NCI-H526 treated with DMSO at 0.1 percent for 48 hours (cell line): ENCODE measurements at regions not wholly inside any gene's neighbourhood (a gene's known extent, or its start where the extent isn't known, plus 50 kb on each side); places are given as distances from the start of the nearest gene placed in this dataset.
"Not testable (repeated sequence)": the region's sequence is repeated elsewhere in the genome, so short reads cannot be mapped to it uniquely, and the experiment has no call there.

ENCODE experiments used
- DNase-seq: peaks from one replicate; lab custom pipeline; 2025; lab: John Stamatoyannopoulos, UW

DNA sequence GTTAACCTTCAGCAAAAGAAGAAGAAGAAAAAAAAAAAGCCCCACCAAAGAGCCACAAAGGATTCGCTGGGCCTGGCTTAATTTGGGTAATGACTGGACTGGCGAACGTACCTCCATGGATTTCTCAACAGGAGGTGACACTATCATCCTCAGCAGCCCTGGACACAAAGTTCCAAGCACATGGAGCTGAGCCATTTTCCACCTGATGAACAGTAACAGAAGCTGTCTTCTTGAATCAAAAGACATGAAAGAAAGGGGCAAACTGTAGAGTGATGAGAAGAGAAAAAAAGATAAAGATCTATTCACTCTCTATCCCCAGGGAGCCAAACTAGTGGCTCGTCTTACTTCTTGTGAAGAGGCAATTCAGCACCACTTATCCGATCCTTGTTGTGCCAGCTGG, 150.2 kb upstream of the TRPM3 start:
- DNase-seq = no peak

GRCh38 chr9:71270554-71270953, 149.1 kb upstream of the TRPM3 start:
- DNase-seq = no peak

DNA sequence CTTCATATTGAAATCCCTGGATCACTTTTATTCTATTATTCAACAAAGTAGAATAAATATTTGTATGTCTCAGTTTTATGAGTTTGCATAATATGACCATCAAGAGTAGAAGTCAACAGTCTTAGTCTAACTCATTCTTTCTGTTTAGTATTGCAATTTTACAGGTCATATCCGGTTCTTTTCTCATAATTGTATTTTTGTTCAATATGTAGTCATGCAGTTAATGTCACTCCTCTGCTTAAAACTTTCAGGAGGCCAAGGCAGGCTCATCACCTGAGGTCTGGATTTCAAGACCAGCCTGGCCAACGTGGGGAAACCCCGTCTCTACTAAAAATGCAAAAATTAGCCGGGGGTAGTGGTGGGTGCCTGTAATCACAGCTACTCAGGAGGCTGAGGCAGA, 148.4 kb upstream of the TRPM3 start:
- DNase-seq = no peak

DNA sequence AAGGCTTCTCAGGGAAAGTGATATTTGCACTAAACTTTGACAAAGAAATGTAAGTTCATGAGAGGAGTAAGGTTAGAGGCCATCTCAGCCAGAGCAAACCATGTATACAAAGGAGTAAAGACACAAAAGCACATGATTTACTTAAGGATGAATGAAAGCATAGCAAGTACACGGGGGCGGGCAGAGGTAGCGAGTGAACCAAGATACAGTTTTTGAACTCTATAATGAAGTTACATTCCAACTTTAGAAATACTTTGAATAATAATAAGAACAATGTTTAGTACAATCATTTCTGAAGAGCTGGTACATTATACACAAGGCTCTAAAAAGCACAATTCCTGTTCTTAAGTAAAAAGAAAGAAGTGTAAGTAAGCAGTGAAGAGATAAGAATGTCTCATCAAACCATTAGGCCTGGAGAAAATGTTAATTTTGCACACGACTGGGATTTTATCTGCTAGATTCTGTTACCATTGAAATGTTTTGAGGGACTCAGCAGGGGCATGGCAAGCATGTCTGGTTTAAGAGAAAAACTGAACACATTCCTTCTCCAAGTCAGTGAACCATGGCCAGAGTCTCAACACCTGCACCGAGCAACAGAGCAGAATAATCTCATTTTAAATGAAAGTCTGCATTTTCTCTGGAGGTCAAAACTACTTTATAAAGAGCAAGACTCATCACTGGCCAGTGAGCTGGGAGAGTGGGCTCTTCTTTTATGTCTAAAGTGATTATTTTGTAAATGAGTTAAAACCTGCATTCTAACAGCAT, 147.6 kb upstream of the TRPM3 start:
- DNase-seq = no peak

DNA sequence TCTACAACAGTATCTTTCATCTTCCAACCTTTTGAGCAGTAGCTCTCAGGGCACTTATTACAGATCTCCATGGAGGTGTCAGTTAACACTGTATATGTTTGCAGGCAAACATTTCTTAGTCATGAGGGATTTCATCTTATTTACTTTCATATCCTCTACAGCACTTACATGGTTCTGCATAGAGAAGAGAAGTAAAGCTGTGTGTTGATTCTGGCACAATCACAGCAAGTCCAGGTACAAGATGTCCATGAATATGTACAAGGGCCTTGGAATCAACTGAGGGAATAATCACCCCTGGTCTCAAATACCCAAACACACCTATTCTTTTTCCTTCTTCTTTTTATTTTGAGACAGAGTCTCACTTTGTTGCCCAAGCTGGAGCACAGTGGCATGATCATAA, 142.0 kb upstream of the TRPM3 start:
- DNase-seq = no peak

DNA sequence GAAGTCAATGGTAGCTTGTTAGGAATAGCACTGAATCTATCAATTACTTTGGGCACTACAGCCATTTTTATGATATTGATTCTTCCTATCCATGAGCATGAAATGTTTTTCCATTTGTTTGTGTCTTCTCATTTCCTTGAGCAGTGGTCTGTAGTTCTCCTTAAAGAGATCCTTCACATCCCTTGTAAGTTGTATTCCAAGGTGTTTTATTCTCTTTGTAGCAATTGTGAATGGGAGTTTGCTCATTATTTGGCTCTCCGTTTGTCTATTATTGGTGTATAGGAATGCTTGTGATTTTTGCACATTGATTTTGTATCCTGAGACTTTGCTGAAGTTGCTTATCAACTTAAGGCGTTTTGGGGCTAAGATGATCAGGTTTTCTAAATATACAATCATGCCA, 139.0 kb upstream of the TRPM3 start:
- DNase-seq = not testable (repeated sequence)

DNA sequence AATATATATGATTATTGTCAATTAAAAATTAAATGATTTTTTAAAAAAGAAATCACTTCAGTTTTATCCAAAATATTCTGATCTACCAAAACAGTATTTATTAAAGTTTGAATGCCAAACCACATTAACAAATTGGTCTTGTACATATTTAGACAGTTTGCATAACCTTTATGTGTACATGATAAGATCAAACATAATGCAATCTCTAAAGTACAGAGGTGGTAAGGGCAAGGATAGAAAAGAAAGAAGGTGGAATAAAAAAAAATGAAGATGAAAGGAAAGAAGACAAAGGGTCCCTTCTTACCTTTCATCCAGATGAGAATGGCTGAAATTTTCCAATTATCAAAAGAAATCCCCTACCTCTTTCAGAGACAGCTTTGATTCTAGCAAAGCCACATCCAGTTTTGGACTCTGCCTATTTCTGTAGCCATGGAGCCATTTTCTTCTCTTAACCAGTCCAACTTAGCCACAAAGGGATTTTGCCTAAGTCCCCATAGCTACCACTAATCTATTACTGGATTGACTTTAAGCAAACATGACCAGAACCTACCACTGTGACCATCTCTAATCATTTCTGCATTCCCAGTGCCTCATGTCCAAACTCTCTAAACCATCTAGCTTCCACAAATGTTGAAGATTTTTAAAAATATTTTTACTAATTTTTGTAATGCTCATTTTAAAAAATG, 133.3 kb upstream of the TRPM3 start:
- DNase-seq = no peak

DNA sequence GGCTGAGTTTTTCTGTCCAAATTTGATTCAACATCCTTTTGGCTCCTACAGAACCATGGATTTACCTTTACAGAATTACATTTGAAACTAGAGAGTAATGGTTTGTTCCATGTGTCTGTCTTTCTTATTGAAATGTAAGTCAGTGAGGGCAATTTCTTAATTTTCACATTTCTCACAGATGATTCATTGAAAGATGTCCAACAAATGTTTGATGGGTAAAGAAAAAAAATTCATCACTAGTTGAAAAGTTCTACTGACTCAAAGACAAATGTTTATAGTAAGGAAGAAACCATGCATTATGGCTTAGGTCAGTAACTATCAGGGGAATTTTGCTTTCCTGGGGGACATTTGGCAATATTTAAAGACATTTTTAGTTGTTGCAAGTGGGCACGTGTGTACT, 131.6 kb upstream of the TRPM3 start:
- DNase-seq = no peak

DNA sequence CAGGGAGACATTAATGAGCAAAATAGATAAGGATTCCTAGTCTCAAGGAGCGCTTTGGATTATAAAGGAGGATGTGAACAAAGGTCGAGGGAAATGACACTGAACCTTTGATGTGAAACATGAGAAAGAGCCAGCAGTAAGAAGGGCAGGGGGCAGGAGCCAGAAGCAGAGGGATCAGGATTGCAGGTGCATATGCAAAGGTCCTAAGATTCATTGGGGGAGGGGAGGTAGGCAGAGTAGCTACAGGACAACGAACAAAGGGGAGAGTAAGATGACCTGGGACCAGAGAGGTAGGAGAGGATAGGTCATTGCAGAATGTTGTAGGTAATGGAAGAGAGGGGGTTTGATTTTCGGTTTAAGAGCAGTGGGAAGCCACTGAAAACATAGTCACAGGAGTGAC, 129.2 kb upstream of the TRPM3 start:
- peak; percentile 2 for DNase-seq

- DNase-seq = peak; percentile 48
Observed at GRCh38 chr9:71249729-71250317, 128.4 kb upstream of the TRPM3 start.

DNA sequence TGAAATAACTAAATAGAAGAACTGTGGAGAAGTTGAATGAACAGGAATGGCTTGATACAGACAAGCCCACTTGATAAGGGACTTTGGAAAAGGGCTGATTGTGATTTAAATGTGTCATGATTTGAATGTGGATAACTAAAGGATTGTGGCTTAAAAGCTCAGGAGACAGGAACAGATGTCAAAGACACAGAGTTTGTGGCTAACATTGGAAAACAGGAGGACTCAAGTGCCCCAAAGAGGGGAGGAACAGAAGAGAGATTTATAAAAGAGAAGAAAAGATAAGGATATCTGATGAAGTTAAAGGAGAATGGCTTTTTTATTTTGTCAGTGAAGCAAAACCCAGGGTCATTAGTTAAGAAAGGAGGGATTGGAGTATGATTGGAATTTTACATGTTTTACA, 124.2 kb upstream of the TRPM3 start:
- DNase-seq = no peak

DNA sequence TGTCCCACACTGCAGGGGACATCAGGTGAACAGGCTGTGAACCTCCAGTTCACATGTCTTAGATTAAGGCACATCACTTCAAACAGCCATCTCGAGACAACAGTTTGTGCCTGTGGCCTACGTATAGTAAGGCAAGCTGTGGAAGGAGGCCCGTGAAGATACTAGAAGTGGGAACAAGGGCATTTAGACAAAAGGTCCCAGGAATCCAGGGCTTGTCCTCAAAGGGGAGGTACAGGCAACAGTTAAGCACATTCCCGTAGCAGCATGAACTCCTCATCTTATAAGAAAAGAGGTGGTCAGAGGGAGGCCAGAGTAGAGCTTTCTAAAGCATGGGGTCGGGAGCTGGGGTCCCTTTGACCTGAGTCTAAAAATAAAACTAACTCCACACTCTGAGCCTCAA, 122.5 kb upstream of the TRPM3 start:
- no peak for DNase-seq

DNA sequence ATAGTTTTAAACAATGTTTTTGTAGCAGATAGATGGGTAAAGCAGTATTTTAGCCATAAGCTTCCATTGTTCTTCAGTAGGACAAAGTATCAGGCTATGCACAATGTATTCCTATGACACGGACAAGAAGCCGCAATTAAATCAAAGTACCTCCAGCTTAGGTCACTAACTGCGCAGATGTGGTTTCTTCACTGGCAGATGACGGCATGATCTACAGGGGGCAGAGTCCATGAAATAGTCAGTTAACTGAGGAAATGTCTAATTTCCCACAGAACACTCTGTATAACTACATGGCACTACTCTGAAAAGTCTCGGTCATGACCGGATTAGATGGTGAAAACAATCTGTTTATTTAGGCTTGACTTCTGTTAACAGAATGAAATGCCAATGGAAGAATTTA, 120.7 kb upstream of the TRPM3 start:
- no peak for DNase-seq

DNA sequence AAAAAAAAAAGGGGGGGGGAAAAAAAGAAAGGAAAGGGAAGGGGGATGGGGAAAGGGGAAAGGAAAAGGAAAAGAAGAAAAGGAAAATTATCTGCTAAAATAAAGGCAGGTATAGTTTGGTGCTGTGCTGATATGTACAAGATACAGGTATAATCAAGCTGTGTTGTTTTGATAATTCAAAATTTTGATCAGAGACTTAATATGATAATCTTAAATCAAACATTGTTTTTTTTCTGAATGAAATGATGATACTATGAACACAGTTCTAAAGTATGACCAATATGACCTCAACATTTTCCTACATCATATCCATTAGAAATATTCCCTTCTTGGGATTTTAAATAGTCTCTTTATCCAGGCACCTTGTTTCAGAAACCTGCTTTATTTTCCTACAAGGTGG, 115.6 kb upstream of the TRPM3 start:
- DNase-seq = no peak

DNA sequence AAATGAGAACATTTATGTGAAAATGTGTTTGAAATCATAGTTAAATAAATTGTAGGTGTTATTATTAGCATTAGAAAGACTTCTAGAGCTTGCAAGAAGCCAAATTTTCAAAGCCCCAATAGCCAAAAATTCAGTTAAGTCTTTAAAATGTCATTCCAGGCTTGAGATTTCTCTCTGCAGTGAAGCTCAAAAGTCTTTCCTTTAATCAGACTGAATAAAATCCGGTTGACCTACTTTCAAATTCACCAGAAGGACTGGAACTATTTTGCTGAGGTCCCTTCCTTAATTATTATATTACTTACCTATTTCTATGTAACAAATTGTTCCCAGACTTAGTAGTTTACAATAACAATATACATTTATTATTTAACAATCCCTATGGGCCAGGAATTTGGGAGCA, 112.2 kb upstream of the TRPM3 start:
- DNase-seq = no peak

GRCh38 chr9:71223953-71224538, 102.6 kb upstream of the TRPM3 start:
- no peak for DNase-seq

DNA sequence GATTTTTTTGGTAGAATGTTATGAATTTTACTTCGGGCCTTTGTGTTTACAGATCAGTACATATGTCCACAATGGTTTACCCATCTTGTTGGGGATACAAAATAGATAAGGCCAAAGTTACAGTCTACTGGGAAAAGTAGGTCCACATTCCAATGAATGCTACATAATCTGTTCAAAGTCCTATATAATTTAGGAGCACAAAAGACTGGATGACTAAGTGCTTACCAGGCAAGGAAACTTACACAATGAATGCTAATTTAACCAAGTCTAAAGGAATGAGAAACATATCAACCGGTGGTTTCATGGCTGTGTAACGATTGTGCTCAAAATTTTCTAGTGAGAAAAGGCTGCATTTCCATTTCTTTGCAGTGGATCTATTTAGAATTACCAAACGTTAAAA, 97.4 kb upstream of the TRPM3 start:
- DNase-seq = no peak

DNA sequence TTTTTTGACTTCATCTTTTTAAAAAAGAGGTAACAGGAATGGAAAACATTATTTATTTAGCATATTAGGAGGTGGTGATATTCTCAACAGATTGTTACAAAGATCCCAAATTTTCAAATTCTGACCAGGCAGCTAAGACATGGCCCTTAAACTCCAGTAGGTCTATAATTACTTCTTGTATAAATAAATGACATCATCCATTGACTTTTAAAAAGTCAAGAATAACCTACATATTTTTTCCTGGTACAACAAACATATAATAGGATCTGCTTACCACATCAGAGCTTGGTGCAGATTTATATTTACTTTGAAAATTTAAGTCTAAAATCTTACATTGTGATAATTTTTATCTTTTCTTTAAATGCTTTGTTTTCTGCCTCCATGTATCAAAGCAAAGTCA, 92.2 kb upstream of the TRPM3 start:
- DNase-seq = no peak

GRCh38 chr9:71210326-71210725, 88.9 kb upstream of the TRPM3 start:
- DNase-seq = no peak

- no peak for DNase-seq
Observed at GRCh38 chr9:71209890-71210289, 88.5 kb upstream of the TRPM3 start.

DNA sequence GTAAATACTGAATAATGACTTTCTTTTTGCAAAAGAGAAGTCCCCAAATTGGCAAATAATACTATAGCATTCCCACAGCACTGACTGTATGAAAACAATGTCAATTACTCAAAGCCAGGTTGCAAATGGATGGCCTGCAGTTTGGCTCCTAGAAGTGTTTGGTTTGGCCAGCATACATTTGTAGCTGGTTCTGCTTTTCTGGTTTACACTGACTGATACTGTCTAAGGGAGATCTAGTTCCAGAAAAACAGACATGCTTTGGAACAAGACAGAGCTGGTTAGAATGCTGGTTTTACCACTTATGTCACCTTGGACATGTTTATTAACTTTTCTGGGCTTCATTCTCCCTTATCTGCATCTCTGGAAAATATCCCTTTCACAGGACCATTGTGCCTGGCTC, 81.5 kb upstream of the TRPM3 start:
- no peak for DNase-seq

DNA sequence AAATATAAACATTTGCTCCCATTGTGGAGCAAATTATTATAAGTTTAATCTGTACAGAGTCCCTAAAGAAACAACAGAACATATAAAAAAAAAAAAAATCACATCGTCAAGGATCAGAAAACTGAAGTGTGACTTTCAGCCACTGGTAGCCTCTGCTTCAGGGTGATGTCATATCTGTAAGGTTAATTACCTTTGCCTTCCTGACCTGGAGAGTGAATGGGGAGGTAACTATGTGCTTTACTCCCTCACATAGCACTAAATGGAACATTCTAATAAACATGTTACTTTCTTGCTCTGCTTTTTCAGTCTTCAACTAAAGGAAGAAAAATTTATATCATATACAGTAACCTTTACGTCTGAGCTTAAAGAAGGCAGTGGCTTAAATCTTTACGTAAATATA, 70.3 kb upstream of the TRPM3 start:
- no peak for DNase-seq

DNA sequence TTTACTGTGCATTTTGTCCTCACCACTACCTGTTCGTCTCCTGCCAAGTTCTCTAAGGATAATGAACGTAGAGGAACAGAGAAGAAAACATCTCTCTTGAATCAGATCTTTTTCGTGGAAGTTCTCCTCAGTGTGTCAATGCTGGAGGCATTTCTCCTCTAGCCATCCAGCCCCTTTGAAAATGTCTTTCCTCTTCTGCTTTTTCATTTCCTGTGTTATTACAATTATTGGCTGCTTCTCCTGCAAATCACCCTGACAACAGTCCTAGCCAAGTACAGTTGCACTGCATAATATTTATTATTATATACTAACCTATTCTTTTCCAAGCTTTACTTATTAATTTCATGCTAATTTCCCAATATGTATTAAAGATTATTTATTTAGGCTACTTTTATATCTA, 61.8 kb upstream of the TRPM3 start:
- no peak for DNase-seq
